ENCODE measurements at regions not wholly inside any gene's neighbourhood (a gene's known extent, or its start where the extent isn't known, plus 50 kb on each side); places are given as distances from the start of the nearest gene placed in this dataset.

GRCh38 chr10:25661632-25662031, 272.4 kb upstream of the MYO3A start:
- Histone ChIP-seq H3K79me2 (ENCODE audit: insufficient read depth, low read depth, low read length) (no peaks in the 10 kb centered on the region), H3K4me3 (ENCODE audit: low read depth, low read length, poor library complexity, severe bottlenecking) (no peak overlapping the region), H2AFZ (ENCODE audit: low read length) (no peak overlapping the region), H3K27ac (ENCODE audit: low read depth, low read length, poor library complexity, severe bottlenecking) (no peak overlapping the region), H4K20me1 (ENCODE audit: insufficient read depth, low read length) (no peaks in the 10 kb centered on the region), H3K4me2 (ENCODE audit: low read length) (no peak overlapping the region), H3K4me1 (ENCODE audit: insufficient read depth, low read length, poor library complexity, severe bottlenecking) (no peaks in the 10 kb centered on the region), H3K9me2 (ENCODE audit: insufficient read depth, low read length) (no peaks in the 10 kb centered on the region), H3K36me3 (ENCODE audit: insufficient read depth, low read length) (no peaks in the 10 kb centered on the region), H3K9me3 (ENCODE audit: low read length) (no peaks in the 10 kb centered on the region)
- ChIA-PET POLR2A (no interaction called here), CTCF (ENCODE audit: unreplicated experiment) (no interaction called here)
- intact Hi-C loops (cut with micrococcal nuclease; ENCODE audit: unreplicated experiment): no loop called here
- DNase-seq (ENCODE audit: low spot score): no peak
- BruUV-seq (replicated peaks): no TSS peak
- TF ChIP-seq EZH2phosphoT487 (IDR thresholded peaks at IDR 0.05; ENCODE audit: borderline replicate concordance, low read depth, low read length) (no peak), CTCF (conservative IDR thresholded peaks at IDR 0.05; ENCODE audit: low read length) (no peak)

DNA sequence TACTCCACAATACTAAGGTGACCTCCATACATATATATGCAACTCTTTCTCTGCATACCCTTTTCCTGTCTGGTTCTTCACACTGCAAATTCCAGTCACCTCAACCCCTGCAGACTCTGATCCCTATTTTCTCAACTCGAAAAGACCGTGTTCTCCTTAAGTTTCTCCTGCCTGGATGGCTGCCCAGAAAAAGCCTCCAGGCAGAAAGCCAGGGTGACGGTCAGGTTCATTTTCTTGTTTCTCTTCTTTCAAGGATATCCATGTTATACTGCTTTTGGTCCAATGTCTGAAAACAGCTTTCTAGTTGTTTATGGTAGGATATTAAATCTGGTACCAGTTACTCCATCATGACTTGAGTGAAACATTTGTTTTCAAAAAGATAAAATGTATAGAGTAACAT, 267.8 kb upstream of the MYO3A start:
- H3K9me3 ChIP-seq (ENCODE audit: low read length): no peaks in the 10 kb centered on the region
- H3K4me3 ChIP-seq (ENCODE audit: low read depth, low read length, poor library complexity, severe bottlenecking): no peak overlapping the region
- H2AFZ ChIP-seq (ENCODE audit: low read length): no peak overlapping the region
- no peak overlapping the region for H3K4me2 ChIP-seq (ENCODE audit: low read length)
- H3K36me3 ChIP-seq (ENCODE audit: insufficient read depth, low read length): no peaks in the 10 kb centered on the region
- H4K20me1 ChIP-seq (ENCODE audit: insufficient read depth, low read length): no peaks in the 10 kb centered on the region
- TF ChIP-seq CTCF (conservative IDR thresholded peaks at IDR 0.05; ENCODE audit: low read length) (no peak), EZH2phosphoT487 (IDR thresholded peaks at IDR 0.05; ENCODE audit: borderline replicate concordance, low read depth, low read length) (no peak)
- H3K4me1 ChIP-seq (ENCODE audit: insufficient read depth, low read length, poor library complexity, severe bottlenecking): no peaks in the 10 kb centered on the region
- H3K79me2 ChIP-seq (ENCODE audit: insufficient read depth, low read depth, low read length): no peaks in the 10 kb centered on the region
- intact Hi-C loops (cut with micrococcal nuclease; ENCODE audit: unreplicated experiment): no loop called here
- no peak overlapping the region for H3K27ac ChIP-seq (ENCODE audit: low read depth, low read length, poor library complexity, severe bottlenecking)
- CTCF ChIA-PET (ENCODE audit: unreplicated experiment): no interaction called here
- H3K9me2 ChIP-seq (ENCODE audit: insufficient read depth, low read length): no peaks in the 10 kb centered on the region
- no peak for DNase-seq (ENCODE audit: low spot score)
- POLR2A ChIA-PET: no interaction called here
- BruUV-seq (replicated peaks): no TSS peak

- Histone ChIP-seq H3K9me2 (ENCODE audit: insufficient read depth, low read length) (no peaks in the 10 kb centered on the region), H3K27ac (ENCODE audit: low read depth, low read length, poor library complexity, severe bottlenecking) (no peak overlapping the region), H3K4me3 (ENCODE audit: low read depth, low read length, poor library complexity, severe bottlenecking) (no peak overlapping the region), H3K9me3 (ENCODE audit: low read length) (no peaks in the 10 kb centered on the region), H3K4me2 (ENCODE audit: low read length) (no peak overlapping the region), H3K36me3 (ENCODE audit: insufficient read depth, low read length) (no peaks in the 10 kb centered on the region), H2AFZ (ENCODE audit: low read length) (no peak overlapping the region), H3K4me1 (ENCODE audit: insufficient read depth, low read length, poor library complexity, severe bottlenecking) (no peaks in the 10 kb centered on the region), H4K20me1 (ENCODE audit: insufficient read depth, low read length) (no peaks in the 10 kb centered on the region), H3K79me2 (ENCODE audit: insufficient read depth, low read depth, low read length) (no peaks in the 10 kb centered on the region)
- ChIA-PET POLR2A (no interaction called here), CTCF (ENCODE audit: unreplicated experiment) (no interaction called here)
- no TSS peak for BruUV-seq (replicated peaks)
- intact Hi-C loops (cut with micrococcal nuclease; ENCODE audit: unreplicated experiment): no loop called here
- no peak for TF ChIP-seq CTCF (conservative IDR thresholded peaks at IDR 0.05; ENCODE audit: low read length)
- TF ChIP-seq EZH2phosphoT487 (IDR thresholded peaks at IDR 0.05; ENCODE audit: borderline replicate concordance, low read depth, low read length): no peak
- DNase-seq (ENCODE audit: low spot score): no peak
Observed at GRCh38 chr10:25675204-25675603, 258.8 kb upstream of the MYO3A start.

Measured in OCI-LY7 (cell line).